ENCODE measurements at regions not wholly inside any gene's neighbourhood (a gene's known extent, or its start where the extent isn't known, plus 50 kb on each side); places are given as distances from the start of the nearest gene placed in this dataset.

DNA sequence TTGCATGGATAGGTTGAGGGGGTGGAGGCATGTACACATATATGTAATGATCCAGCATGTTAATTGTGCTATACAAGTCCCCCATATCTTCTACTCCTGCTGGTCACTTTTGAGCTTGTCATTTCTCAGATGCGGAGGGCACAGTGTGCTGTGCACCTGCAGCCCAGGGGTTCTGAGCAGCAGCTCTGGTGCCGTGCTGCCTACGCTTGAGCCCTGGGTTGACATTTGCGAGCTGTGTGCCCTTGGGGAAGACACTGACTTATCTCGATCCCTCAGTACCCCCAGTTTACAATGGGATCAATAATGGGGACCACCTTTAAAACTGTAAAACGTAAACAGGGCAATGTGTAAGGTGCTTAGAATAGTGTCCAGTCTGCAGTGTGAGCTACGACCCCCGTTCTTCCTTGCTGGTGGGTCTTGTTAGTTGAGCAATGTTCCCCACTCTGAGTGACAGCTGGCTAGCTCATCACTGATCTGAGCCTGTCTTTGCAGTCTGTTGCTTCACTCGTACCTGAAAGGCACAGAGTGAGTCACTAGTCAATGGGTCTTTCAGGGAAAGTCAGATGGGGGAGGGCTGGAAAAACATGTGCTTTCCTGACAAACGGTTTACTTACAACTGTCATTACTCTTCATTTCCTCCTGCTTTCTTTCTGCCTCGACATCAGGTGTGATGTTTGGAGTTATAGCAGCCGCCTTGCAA, 91.7 kb downstream of the SLC2A10 start:
- Histone ChIP-seq H3K27me3 (ENCODE audit: control insufficient read depth in 1 of 2, insufficient read depth in 2 of 2, low read length in 2 of 2) (peaks cover 3 to 14% of the 10 kb centered on the region in 2 donors), H3K4me1 (ENCODE audit: control insufficient read depth, insufficient read depth, low read length) (no peaks in the 10 kb centered on the region), H3K4me3 (ENCODE audit: low read length in 2 of 2) (no peak overlapping the region), H3K36me3 (ENCODE audit: control insufficient read depth in 2 of 2, insufficient read depth in 2 of 2, low read length in 2 of 2) (no peaks in the 10 kb centered on the region), H3K9ac (ENCODE audit: low read length in 2 of 2) (no peak overlapping the region), H3K27ac (ENCODE audit: low read length) (no peak overlapping the region), H3K9me3 (ENCODE audit: control insufficient read depth in 2 of 2, low read length in 2 of 2) (no peaks in the 10 kb centered on the region)

DNA sequence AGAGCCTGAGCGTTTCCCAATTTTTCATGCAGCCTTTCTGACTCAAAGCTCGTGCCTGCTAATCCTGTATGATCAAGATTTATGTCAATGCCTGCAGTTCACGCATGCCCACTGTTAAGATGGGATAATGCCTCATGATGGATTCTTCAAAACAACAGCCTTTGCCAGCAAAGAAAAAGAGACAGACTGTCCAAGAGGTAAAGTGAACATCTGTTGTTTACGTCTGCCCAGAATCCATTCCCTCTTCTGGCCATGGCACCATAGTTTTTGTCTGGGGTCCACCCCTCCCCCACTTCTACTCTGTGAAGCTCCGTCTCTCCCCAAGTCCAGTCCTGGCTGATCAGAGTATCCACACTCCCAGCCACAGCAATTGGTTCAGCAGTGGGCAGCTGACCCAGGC, 91.9 kb upstream of the EYA2 start:
- no peak overlapping the region for H3K9ac ChIP-seq (ENCODE audit: low read length in 2 of 2)
- peaks cover 3 to 12% of the 10 kb centered on the region in 2 donors for H3K27me3 ChIP-seq (ENCODE audit: control insufficient read depth in 1 of 2, insufficient read depth in 2 of 2, low read length in 2 of 2)
- no peaks in the 10 kb centered on the region for H3K36me3 ChIP-seq (ENCODE audit: control insufficient read depth in 2 of 2, insufficient read depth in 2 of 2, low read length in 2 of 2)
- no peaks in the 10 kb centered on the region for H3K4me1 ChIP-seq (ENCODE audit: control insufficient read depth, insufficient read depth, low read length)
- no peak overlapping the region for H3K4me3 ChIP-seq (ENCODE audit: low read length in 2 of 2)
- no peak overlapping the region for H3K27ac ChIP-seq (ENCODE audit: low read length)
- no peaks in the 10 kb centered on the region for H3K9me3 ChIP-seq (ENCODE audit: control insufficient read depth in 2 of 2, low read length in 2 of 2)

DNA sequence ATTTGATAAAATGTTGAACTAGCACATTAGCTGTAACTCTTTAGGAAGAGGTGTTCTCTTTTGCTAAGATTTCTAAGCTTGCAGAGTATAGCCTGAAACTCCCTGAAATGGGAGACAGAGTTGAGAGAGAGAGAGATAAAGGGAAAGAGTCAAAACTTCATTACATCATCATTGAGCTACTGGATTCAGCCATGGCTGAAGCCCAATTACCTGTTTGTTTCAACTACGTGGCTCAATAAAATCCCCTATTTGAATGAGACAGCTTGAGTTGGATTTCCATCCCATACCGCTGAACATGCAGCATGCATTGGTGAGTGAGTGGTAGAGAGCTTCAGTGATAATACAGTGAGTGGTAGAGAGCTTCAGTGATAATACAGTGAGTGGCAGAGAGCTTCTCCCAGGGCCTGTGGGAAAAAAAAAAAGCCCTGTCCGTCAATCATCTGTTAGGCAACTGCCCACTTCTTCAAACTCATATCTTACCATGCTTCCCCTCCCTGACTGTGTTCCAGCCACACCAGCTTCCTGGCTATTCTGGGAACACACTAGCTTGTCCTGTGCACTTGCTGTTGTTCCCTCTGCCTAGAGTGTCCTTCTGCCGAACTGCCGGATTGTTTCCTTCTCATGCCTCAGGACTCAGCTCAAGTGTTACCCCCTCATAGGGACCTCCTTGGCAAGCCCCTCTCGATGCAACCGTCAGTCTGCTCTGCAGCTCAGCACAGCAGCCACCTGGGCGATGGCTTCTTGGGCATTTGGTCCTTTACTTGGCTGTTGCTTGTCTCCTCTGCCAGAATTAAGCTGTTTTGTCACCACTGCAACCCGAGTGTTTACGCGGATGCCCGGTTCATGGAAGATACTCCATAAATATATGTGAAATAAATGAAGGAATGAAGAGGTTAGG, 91.3 kb upstream of the EYA2 start:
- Histone ChIP-seq H3K4me1 (ENCODE audit: control insufficient read depth, insufficient read depth, low read length) (no peaks in the 10 kb centered on the region), H3K4me3 (ENCODE audit: low read length in 2 of 2) (no peak overlapping the region), H3K27ac (ENCODE audit: low read length) (no peak overlapping the region), H3K9ac (ENCODE audit: low read length in 2 of 2) (no peak overlapping the region), H3K27me3 (ENCODE audit: control insufficient read depth in 1 of 2, insufficient read depth in 2 of 2, low read length in 2 of 2) (peaks cover 3 to 12% of the 10 kb centered on the region in 2 donors), H3K9me3 (ENCODE audit: control insufficient read depth in 2 of 2, low read length in 2 of 2) (no peaks in the 10 kb centered on the region), H3K36me3 (ENCODE audit: control insufficient read depth in 2 of 2, insufficient read depth in 2 of 2, low read length in 2 of 2) (no peaks in the 10 kb centered on the region)

GRCh38 chr20:46804126-46804525, 90.5 kb upstream of the EYA2 start:
- no peaks in the 10 kb centered on the region for H3K36me3 ChIP-seq (ENCODE audit: control insufficient read depth in 2 of 2, insufficient read depth in 2 of 2, low read length in 2 of 2)
- no peak overlapping the region for H3K27ac ChIP-seq (ENCODE audit: low read length)
- no peak overlapping the region for H3K9ac ChIP-seq (ENCODE audit: low read length in 2 of 2)
- H3K4me3 ChIP-seq (ENCODE audit: low read length in 2 of 2), result no peak overlapping the region
- no peaks in the 10 kb centered on the region for H3K4me1 ChIP-seq (ENCODE audit: control insufficient read depth, insufficient read depth, low read length)
- peaks cover 3 to 9% of the 10 kb centered on the region in 2 donors for H3K27me3 ChIP-seq (ENCODE audit: control insufficient read depth in 1 of 2, insufficient read depth in 2 of 2, low read length in 2 of 2)
- H3K9me3 ChIP-seq (ENCODE audit: control insufficient read depth in 2 of 2, low read length in 2 of 2), result no peaks in the 10 kb centered on the region

DNA sequence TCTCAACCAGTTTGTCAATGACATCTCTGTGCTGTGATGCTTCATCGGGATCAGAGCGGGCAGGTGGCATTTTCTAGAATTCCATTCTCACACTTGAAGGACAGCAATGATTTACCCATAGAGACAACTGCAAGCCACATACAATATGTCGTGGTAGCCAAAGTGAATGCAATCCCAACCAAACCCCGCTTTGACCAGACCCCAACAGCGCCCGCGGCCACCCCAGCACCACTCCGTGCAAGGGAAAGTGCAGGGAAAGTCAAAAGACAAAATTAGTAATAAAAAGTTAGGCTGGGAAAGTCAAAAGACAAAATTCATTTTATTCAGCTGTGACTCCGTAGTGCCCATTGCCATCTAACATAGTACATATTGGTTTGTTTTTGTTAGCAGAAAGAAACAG, 88.8 kb upstream of the EYA2 start:
- Histone ChIP-seq H3K27me3 (ENCODE audit: control insufficient read depth in 1 of 2, insufficient read depth in 2 of 2, low read length in 2 of 2) (peaks cover 3 to 9% of the 10 kb centered on the region in 2 donors), H3K36me3 (ENCODE audit: control insufficient read depth in 2 of 2, insufficient read depth in 2 of 2, low read length in 2 of 2) (no peaks in the 10 kb centered on the region), H3K4me3 (ENCODE audit: low read length in 2 of 2) (no peak overlapping the region), H3K9ac (ENCODE audit: low read length in 2 of 2) (no peak overlapping the region), H3K4me1 (ENCODE audit: control insufficient read depth, insufficient read depth, low read length) (no peaks in the 10 kb centered on the region), H3K9me3 (ENCODE audit: control insufficient read depth in 2 of 2, low read length in 2 of 2) (no peaks in the 10 kb centered on the region), H3K27ac (ENCODE audit: low read length) (no peak overlapping the region)

GRCh38 chr20:46807998-46808397, 86.6 kb upstream of the EYA2 start:
- Histone ChIP-seq H3K36me3 (ENCODE audit: control insufficient read depth in 2 of 2, insufficient read depth in 2 of 2, low read length in 2 of 2) (no peaks in the 10 kb centered on the region), H3K9ac (ENCODE audit: low read length in 2 of 2) (no peak overlapping the region), H3K9me3 (ENCODE audit: control insufficient read depth in 2 of 2, low read length in 2 of 2) (no peaks in the 10 kb centered on the region), H3K27ac (ENCODE audit: low read length) (no peak overlapping the region), H3K4me3 (ENCODE audit: low read length in 2 of 2) (no peak overlapping the region), H3K4me1 (ENCODE audit: control insufficient read depth, insufficient read depth, low read length) (no peaks in the 10 kb centered on the region), H3K27me3 (ENCODE audit: control insufficient read depth in 1 of 2, insufficient read depth in 2 of 2, low read length in 2 of 2) (peaks cover 7 to 13% of the 10 kb centered on the region in 2 donors)

- Histone ChIP-seq H3K36me3 (ENCODE audit: control insufficient read depth in 2 of 2, insufficient read depth in 2 of 2, low read length in 2 of 2) (no peaks in the 10 kb centered on the region), H3K27ac (ENCODE audit: low read length) (no peak overlapping the region), H3K9me3 (ENCODE audit: control insufficient read depth in 2 of 2, low read length in 2 of 2) (no peaks in the 10 kb centered on the region), H3K4me3 (ENCODE audit: low read length in 2 of 2) (no peak overlapping the region), H3K9ac (ENCODE audit: low read length in 2 of 2) (no peak overlapping the region), H3K27me3 (ENCODE audit: control insufficient read depth in 1 of 2, insufficient read depth in 2 of 2, low read length in 2 of 2) (peaks cover 10 to 17% of the 10 kb centered on the region in 2 donors), H3K4me1 (ENCODE audit: control insufficient read depth, insufficient read depth, low read length) (no peaks in the 10 kb centered on the region)
Observed at GRCh38 chr20:46808565-46808964, 86.1 kb upstream of the EYA2 start.

DNA sequence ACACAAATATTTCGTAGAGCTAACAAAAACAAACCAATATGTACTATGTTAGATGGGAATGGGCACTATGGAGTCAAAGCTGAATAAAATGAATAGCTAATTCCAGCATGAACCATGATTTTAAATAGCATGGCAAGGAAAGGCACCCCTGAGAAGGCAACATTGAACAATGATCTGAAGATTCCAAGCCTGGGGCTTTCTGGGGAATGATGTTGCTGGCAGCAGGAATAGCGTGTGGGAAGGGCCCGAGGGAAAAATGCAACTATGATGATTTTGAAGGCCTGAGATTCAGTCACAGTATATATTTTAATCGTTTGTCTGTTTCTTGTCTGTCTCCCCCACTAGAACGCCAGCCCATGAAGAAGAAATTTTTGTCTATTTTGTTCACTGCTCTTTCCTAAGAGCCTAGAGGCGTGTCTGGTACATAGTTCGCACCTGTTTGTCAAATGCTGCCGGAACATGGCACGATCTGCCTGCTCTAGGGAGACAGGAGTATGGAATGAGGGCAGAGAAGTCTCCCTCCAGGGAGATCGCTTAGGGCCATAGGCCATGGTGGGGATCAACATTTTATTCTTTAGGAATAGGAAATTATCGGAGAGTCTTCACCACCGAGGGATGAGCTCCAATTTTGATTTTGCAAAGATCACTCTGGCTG, 84.8 kb upstream of the EYA2 start:
- Histone ChIP-seq H3K9me3 (ENCODE audit: control insufficient read depth in 2 of 2, low read length in 2 of 2) (no peaks in the 10 kb centered on the region), H3K9ac (ENCODE audit: low read length in 2 of 2) (no peak overlapping the region), H3K4me3 (ENCODE audit: low read length in 2 of 2) (no peak overlapping the region), H3K4me1 (ENCODE audit: control insufficient read depth, insufficient read depth, low read length) (no peaks in the 10 kb centered on the region), H3K36me3 (ENCODE audit: control insufficient read depth in 2 of 2, insufficient read depth in 2 of 2, low read length in 2 of 2) (no peaks in the 10 kb centered on the region), H3K27ac (ENCODE audit: low read length) (no peak overlapping the region), H3K27me3 (ENCODE audit: control insufficient read depth in 1 of 2, insufficient read depth in 2 of 2, low read length in 2 of 2) (peaks cover 10 to 17% of the 10 kb centered on the region in 2 donors)

DNA sequence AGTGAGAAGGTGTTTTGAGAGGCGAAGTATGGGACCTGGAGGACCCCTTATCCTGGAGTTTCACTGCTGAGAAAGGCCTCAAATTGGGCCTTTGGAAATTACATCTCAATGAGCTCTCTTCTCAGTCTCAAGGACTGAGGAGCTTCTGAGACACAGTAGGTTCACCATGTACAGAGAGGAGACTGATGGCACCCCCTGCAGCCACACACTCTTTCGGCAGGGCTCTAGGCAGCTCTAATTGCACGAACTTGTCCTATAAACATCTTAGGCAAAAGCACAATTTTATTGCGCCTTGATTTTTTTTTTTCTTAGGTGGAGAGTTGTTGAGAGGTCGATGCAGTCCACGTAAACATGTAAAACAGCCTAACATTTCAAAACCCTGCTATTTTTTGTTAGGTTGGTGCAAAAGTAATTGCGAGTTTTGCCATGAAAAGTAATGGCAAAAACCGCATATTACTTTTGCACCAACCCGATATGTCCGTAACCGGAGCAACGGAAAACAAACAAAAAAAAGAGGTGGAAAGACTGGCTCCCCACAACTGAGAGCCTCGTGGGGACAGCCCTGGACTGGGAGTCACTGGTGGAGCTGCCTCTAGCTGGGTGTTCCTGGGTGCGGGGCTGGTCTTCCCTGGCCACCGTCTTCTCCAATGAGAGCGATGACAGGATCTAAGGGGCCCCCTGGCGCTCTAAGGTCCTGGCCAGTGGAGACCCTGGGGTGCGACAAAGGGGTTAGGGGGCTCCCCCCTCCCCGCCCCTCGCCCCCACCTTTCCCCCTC, 84.0 kb upstream of the EYA2 start:
- peaks cover 10 to 17% of the 10 kb centered on the region in 2 donors for H3K27me3 ChIP-seq (ENCODE audit: control insufficient read depth in 1 of 2, insufficient read depth in 2 of 2, low read length in 2 of 2)
- peaks cover 0 to under 1% of the 10 kb centered on the region in 2 donors for H3K9me3 ChIP-seq (ENCODE audit: control insufficient read depth in 2 of 2, low read length in 2 of 2)
- H3K27ac ChIP-seq (ENCODE audit: low read length), result no peak overlapping the region
- no peaks in the 10 kb centered on the region for H3K36me3 ChIP-seq (ENCODE audit: control insufficient read depth in 2 of 2, insufficient read depth in 2 of 2, low read length in 2 of 2)
- no peak overlapping the region for H3K4me3 ChIP-seq (ENCODE audit: low read length in 2 of 2)
- H3K9ac ChIP-seq (ENCODE audit: low read length in 2 of 2), result no peak overlapping the region
- H3K4me1 ChIP-seq (ENCODE audit: control insufficient read depth, insufficient read depth, low read length), result no peaks in the 10 kb centered on the region

Data from stomach smooth muscle (tissue), 2 donors.